ENCODE measurements at regions not wholly inside any gene's neighbourhood (a gene's known extent, or its start where the extent isn't known, plus 50 kb on each side); places are given as distances from the start of the nearest gene placed in this dataset.

GRCh38 chr2:36123995-36124394 is 231.6 kb upstream of the CRIM1 start:
- no peak overlapping the region for H2AK5ac ChIP-seq (ENCODE audit: low read depth, low read length)
- no peak for DNase-seq (ENCODE audit: low read depth in 1 of 2, low spot score in 2 of 2)
- H3K23ac ChIP-seq (ENCODE audit: insufficient read length) = no peak overlapping the region
- POLR2A ChIA-PET (ENCODE audit: partially characterized antibody) = no interaction called here
- H2AFZ ChIP-seq (ENCODE audit: low read length) = no peak overlapping the region
- H2BK15ac ChIP-seq (ENCODE audit: low read length) = no peak overlapping the region
- H3K27me3 ChIP-seq (replicated peaks in 1 of 4; ENCODE audit: control insufficient read depth in 3 of 4, extremely low read depth in 1 of 4, insufficient read depth in 3 of 4, low read length in 3 of 4) = no peaks in the 10 kb centered on the region
- H3K18ac ChIP-seq (ENCODE audit: extremely low read depth, low read length) = no peak overlapping the region
- TF ChIP-seq CTCF (IDR thresholded peaks at IDR 0.05; ENCODE audit: control extremely low read depth in 1 of 3, insufficient read depth in 1 of 3, low read depth in 1 of 3, low read length in 3 of 3) (no peak), CREB1 (IDR thresholded peaks at IDR 0.05) (no peak), RXRA (IDR thresholded peaks at IDR 0.05; ENCODE audit: insufficient read depth, low read depth, low read length) (no peak), NRF1 (IDR thresholded peaks at IDR 0.05; ENCODE audit: low read depth, low read length) (no peak), RNF2 (IDR thresholded peaks at IDR 0.05; ENCODE audit: borderline replicate concordance, low read depth, low read length, missing control alignments, poor library complexity, severe bottlenecking) (no peak), JUN (IDR thresholded peaks at IDR 0.05; ENCODE audit: low read depth, low read length) (no peak), ASH2L (IDR thresholded peaks at IDR 0.05; ENCODE audit: low read length) (no peak), BACH1 (IDR thresholded peaks at IDR 0.05; ENCODE audit: low read length) (no peak), CTBP2 (IDR thresholded peaks at IDR 0.05; ENCODE audit: borderline replicate concordance, insufficient read depth, insufficient read length, low read length) (no peak)
- H3K56ac ChIP-seq (replicated peaks; ENCODE audit: insufficient read length, low read depth, low read length) = no peak overlapping the region
- no peak overlapping the region for H3K27ac ChIP-seq (ENCODE audit: low read depth, low read length)
- H2BK20ac ChIP-seq (ENCODE audit: low read length) = no peak overlapping the region
- H4K8ac ChIP-seq (ENCODE audit: extremely low read depth, insufficient read depth, low read length) = no peak overlapping the region
- H2BK5ac ChIP-seq (ENCODE audit: low read depth, low read length) = no peak overlapping the region
- H2BK120ac ChIP-seq (replicated peaks; ENCODE audit: low read depth, low read length) = no peak overlapping the region
- FAIRE-seq = no peak
- H3K14ac ChIP-seq (ENCODE audit: insufficient read length) = no peak overlapping the region
- H4K5ac ChIP-seq (ENCODE audit: insufficient read length, low read depth, low read length) = no peak overlapping the region
- no peak overlapping the region for H3K4me3 ChIP-seq (ENCODE audit: extremely low read depth in 1 of 4, insufficient read depth in 2 of 4, low read depth in 3 of 4, low read length in 4 of 4)
- no peaks in the 10 kb centered on the region for H3K79me2 ChIP-seq (ENCODE audit: control insufficient read depth in 1 of 2, insufficient read depth in 2 of 2, low read length in 2 of 2)
- 88% methylated on average over 2 of the region's 2 CpGs; no CpG with 5 or more reads in 1 of the 2 experiments for WGBS, 2 experiments (ENCODE audit: extremely low coverage in 1 of 2, insufficient coverage in 1 of 2, insufficient read length in 1 of 2, insufficient replicate concordance in 2 of 2, low coverage in 1 of 2, low lambda C conversion rate in 2 of 2, missing lambda C conversion rate in 1 of 2)
- H3K4me2 ChIP-seq (ENCODE audit: insufficient read depth in 1 of 2, low read depth in 2 of 2, low read length in 2 of 2) = no peak overlapping the region
- H2BK12ac ChIP-seq (ENCODE audit: low read depth, low read length) = no peak overlapping the region
- H3K4ac ChIP-seq (replicated peaks; ENCODE audit: insufficient read length, low read depth, low read length) = no peak overlapping the region
- H3K9ac ChIP-seq (replicated peaks in 1 of 4; ENCODE audit: extremely low read depth in 1 of 4, low read depth in 3 of 4, low read length in 3 of 4) = no peak overlapping the region
- CTCF ChIA-PET (ENCODE audit: partially characterized antibody) = no interaction called here
- no peaks in the 10 kb centered on the region for H3K36me3 ChIP-seq (ENCODE audit: control insufficient read depth in 2 of 4, insufficient read depth in 4 of 4, low read length in 3 of 4)
- 0 out of 4 replicates have a peak, but pooled peaks cover 0 to 3% of the 10 kb centered on the region in 2 experiments for H3K9me3 ChIP-seq (ENCODE audit: insufficient read depth in 2 of 2, low read depth in 1 of 2, low read length in 1 of 2)
- no peaks in the 10 kb centered on the region for H3K79me1 ChIP-seq (ENCODE audit: low read depth, low read length)
- H3K4me1 ChIP-seq (replicated peaks in 1 of 4; ENCODE audit: control insufficient read depth in 3 of 4, insufficient read depth in 4 of 4, low read length in 3 of 4) = no peaks in the 10 kb centered on the region
- H4K20me1 ChIP-seq (replicated peaks in 1 of 2; ENCODE audit: control insufficient read depth in 1 of 2, insufficient read depth in 2 of 2, low read length in 2 of 2) = no peaks in the 10 kb centered on the region
- no peaks in the 10 kb centered on the region for H3K23me2 ChIP-seq (ENCODE audit: low read depth, low read length)
- H4K91ac ChIP-seq (replicated peaks; ENCODE audit: insufficient read length, low read length) = no peak overlapping the region

All from H1 (cell line).